HepG2 (cell line): ENCODE measurements at regions not wholly inside any gene's neighbourhood (a gene's known extent, or its start where the extent isn't known, plus 50 kb on each side); places are given as distances from the start of the nearest gene placed in this dataset.

Experiments
- ATAC-seq: fragments of 200-7000 bp; cut with Tn5 transposase; 3 replicates; pipeline ENCODE4 v1.9.1; 2020; ENCODE audit warnings: mild to moderate bottlenecking, moderate library complexity
- BruUV-seq: library from RNA; stranded (reverse); fragments of 400-500 nt; replicated peaks from 2 replicates; lab custom pipeline; 2021; lab: Mats Ljungman, UMichigan
- CTCF ChIA-PET: fragments of 300-600 bp; formaldehyde crosslinking; extraction: SDS; loops from one replicate; lab custom pipeline; 2021; ENCODE audit warnings: low total read pairs, inconsistent platforms, low intra/inter-chr PET ratio; lab: Yijun Ruan, JAX
- POLR2A ChIA-PET: fragments of 350-600 bp; sonication (Branson Sonifier 250); formaldehyde crosslinking; loops from one replicate; lab custom pipeline; 2020; ENCODE audit warnings: antibody characterized with exemption, inconsistent platforms; lab: Yijun Ruan, JAX
- DNase-seq: peaks from one replicate; pipeline ENCODE4 v3.0.0-alpha.2; 2015; ENCODE audit warnings: low spot score
- FAIRE-seq: peaks from 3 replicates; lab custom pipeline; 2011; peaks lifted over from hg19 to GRCh38; lab: Jason Lieb, UNC
- H2AFZ ChIP-seq: one replicate; pipeline ENCODE4 v1.6.1; 2011; ENCODE audit warnings: low read length, inconsistent platforms
- H3K27ac ChIP-seq: fragments of 300-600 bp; 3 replicates; pipeline ENCODE4 v1.8.0; 2011; ENCODE audit warnings: mixed run types, mild to moderate bottlenecking, mixed read lengths, low read length, inconsistent platforms; ENCODE audit not compliant: insufficient read depth; ENCODE audit errors: extremely low read length
- H3K27me3 ChIP-seq, 2 experiments: fragments of 200-600 bp in 1 of 2; 2 replicates in 1 of 2; 3 replicates in 1 of 2; pipeline versions ENCODE4 v1.6.0 to v1.8.0; 2011; ENCODE audit warnings: low read length in 2 of 2, mild to moderate bottlenecking in 2 of 2, moderate library complexity in 2 of 2, inconsistent platforms in 1 of 2; ENCODE audit not compliant: insufficient read depth in 2 of 2, control insufficient read depth in 1 of 2
- H3K36me3 ChIP-seq, 2 experiments: fragments of 200-600 bp in 1 of 2; replicated peaks in 1 of 2; 2 replicates in 1 of 2; 3 replicates in 1 of 2; pipeline versions ENCODE4 v1.5.1 to v1.8.0; 2011; ENCODE audit warnings: low read length in 2 of 2, inconsistent platforms in 1 of 2; ENCODE audit not compliant: insufficient read depth in 2 of 2, control insufficient read depth in 1 of 2
- H3K4me1 ChIP-seq: 2 replicates; pipeline ENCODE4 v1.5.1; 2012; ENCODE audit warnings: low read length, inconsistent platforms; ENCODE audit not compliant: insufficient read depth
- H3K4me2 ChIP-seq: 2 replicates; pipeline ENCODE4 v1.6.0; 2011; ENCODE audit warnings: low read depth, low read length, inconsistent platforms
- H3K4me3 ChIP-seq, 3 experiments: fragments of 200-600 bp in 1 of 3; sonication (generic), shearing (Covaris generic) in 1 of 3; replicated peaks in 1 of 3; 2 replicates each; pipeline ENCODE4 v1.5.1; 2011 to 2016; ENCODE audit warnings: low read length in 3 of 3, inconsistent platforms in 2 of 3, low read depth in 2 of 3, mild to moderate bottlenecking in 2 of 3, control low read depth in 1 of 3, mixed read lengths in 1 of 3; ENCODE audit not compliant: insufficient read depth in 1 of 3
- H3K79me2 ChIP-seq: one replicate; pipeline ENCODE4 v1.6.1; 2011; ENCODE audit warnings: low read length, inconsistent platforms; ENCODE audit not compliant: insufficient read depth
- H3K9ac ChIP-seq: 2 replicates; pipeline ENCODE4 v1.6.0; 2011; ENCODE audit warnings: mild to moderate bottlenecking, low read depth, low read length, inconsistent platforms; ENCODE audit not compliant: insufficient read depth
- H3K9me3 ChIP-seq: 2 replicates; pipeline ENCODE4 v1.5.1; 2012; ENCODE audit warnings: mild to moderate bottlenecking, low read length
- H4K20me1 ChIP-seq: 2 replicates; pipeline ENCODE4 v1.6.0; 2011; ENCODE audit warnings: inconsistent platforms, mild to moderate bottlenecking, low read length, moderate library complexity; ENCODE audit not compliant: insufficient read depth
- ATF7 ChIP-seq, 2 experiments: fragments of 450-650 bp in 1 of 2; sonication (generic) in 1 of 2; formaldehyde crosslinking in 1 of 2; IDR thresholded peaks; 2 replicates each; pipeline versions ENCODE4 v1.4.0 to v1.6.1; 2016 to 2020; ENCODE audit warnings: antibody characterized with exemption in 1 of 2, mild to moderate bottlenecking in 1 of 2, missing genetic modification reagents in 1 of 2
- MTF1 ChIP-seq: sonication (generic); formaldehyde crosslinking; IDR thresholded peaks from 2 replicates; pipeline ENCODE4 v1.5.0; 2020; ENCODE audit warnings: missing genetic modification reagents
- NBN ChIP-seq: fragments of 450-650 bp; conservative IDR thresholded peaks from 2 replicates; pipeline ENCODE4 v1.6.1; 2017
- ZNF839 ChIP-seq: sonication (generic); formaldehyde crosslinking; IDR thresholded peaks from 2 replicates; pipeline ENCODE4 v1.4.0; 2020; ENCODE audit warnings: missing genetic modification reagents, mild to moderate bottlenecking, borderline replicate concordance
- WGBS: methylation state at CpG from one replicate; pipeline ENCODE4 v1.1.6; 2017; ENCODE audit warnings: low lambda C conversion rate; 5-methylcytosine and 5-hydroxymethylcytosine counted together
- in situ Hi-C: cut with HindIII; loops from 2 replicates; pipeline ENCODE4 v1.10.0; 2017; ENCODE audit warnings: low pct_unique_long_range_greater_than_20kb; ENCODE audit not compliant: extremely low pct_ligation_motif_present
- intact Hi-C: fragments of 100-400 bp; cut with micrococcal nuclease; formaldehyde crosslinking; loops from one replicate; pipeline ENCODE4 v1.10.0; 2022; ENCODE audit not compliant: unreplicated experiment

DNA sequence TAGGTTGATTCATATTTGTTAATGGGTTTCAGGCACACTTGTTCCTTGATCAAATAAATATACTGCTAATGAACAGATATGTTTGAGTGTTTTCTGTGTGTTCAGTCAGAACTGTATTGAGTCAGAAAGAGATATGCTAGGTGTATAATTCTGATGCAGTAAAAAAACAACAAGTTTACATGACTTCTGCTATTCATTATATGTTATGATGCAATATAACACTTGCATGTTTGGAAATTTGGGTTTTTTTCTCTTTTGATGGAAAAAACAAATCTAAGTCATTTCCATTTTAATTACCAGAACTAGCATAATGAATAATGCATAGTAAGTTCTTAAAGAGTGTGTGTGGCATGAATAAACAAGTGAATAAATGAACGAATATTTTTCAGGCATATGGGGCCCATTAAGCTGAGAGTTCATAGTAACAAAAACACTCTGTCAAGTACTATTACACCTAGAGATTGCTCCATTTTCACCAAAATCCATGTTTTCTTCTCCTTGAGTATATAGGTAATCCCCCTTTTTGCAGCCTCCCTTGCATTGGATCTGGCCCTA is 208.3 kb upstream of the NT5E start:
- H3K9me3 ChIP-seq: no peaks in the 10 kb centered on the region
- H4K20me1 ChIP-seq: no peaks in the 10 kb centered on the region
- no peak for FAIRE-seq
- WGBS: 0% methylated on average over 1 of the region's 1 CpG
- no peak for TF ChIP-seq MTF1 (CRISPR knock-in tag)
- peak; percentile 21; the same call in 1 of the 2 replicates for TF ChIP-seq ATF7 (IDR thresholded peaks at IDR 0.05)
- TF ChIP-seq ATF7 (CRISPR knock-in tag; IDR thresholded peaks at IDR 0.05): no peak
- no peak overlapping the region for H3K27ac ChIP-seq
- no peaks in the 10 kb centered on the region for H3K4me1 ChIP-seq
- no peak overlapping the region for H3K4me2 ChIP-seq
- CTCF ChIA-PET: no interaction called here
- H3K27me3 ChIP-seq: no peaks in the 10 kb centered on the region; a peak in 1 of 5 replicates
- H3K36me3 ChIP-seq: no peaks in the 10 kb centered on the region
- POLR2A ChIA-PET: no interaction called here
- no peak overlapping the region for H3K4me3 ChIP-seq
- no peak overlapping the region for H3K9ac ChIP-seq
- no peaks in the 10 kb centered on the region for H3K79me2 ChIP-seq
- DNase-seq: no peak
- no peak overlapping the region for H2AFZ ChIP-seq
- intact Hi-C loops (no loop called here), in situ Hi-C loops (no loop called here)
- no peak for ATAC-seq
- no TSS peak for BruUV-seq

- no peak overlapping the region for H2AFZ ChIP-seq
- POLR2A ChIA-PET: no interaction called here
- no peak for DNase-seq
- no peak for ATAC-seq
- FAIRE-seq: no peak
- H3K79me2 ChIP-seq: no peaks in the 10 kb centered on the region
- H4K20me1 ChIP-seq: no peaks in the 10 kb centered on the region
- no TSS peak for BruUV-seq
- no peaks in the 10 kb centered on the region for H3K4me1 ChIP-seq
- no peak overlapping the region for H3K4me3 ChIP-seq
- intact Hi-C loops (no loop called here), in situ Hi-C loops (no loop called here)
- TF ChIP-seq NBN (no peak), ZNF839 (CRISPR knock-in tag) (no peak)
- no peaks in the 10 kb centered on the region for H3K36me3 ChIP-seq
- H3K9me3 ChIP-seq: no peaks in the 10 kb centered on the region
- no peak overlapping the region for H3K4me2 ChIP-seq
- WGBS: 0% methylated on average over 1 of the region's 1 CpG
- H3K9ac ChIP-seq: no peak overlapping the region
- H3K27me3 ChIP-seq: no peaks in the 10 kb centered on the region; a peak in 1 of 5 replicates
- H3K27ac ChIP-seq: no peak overlapping the region
- CTCF ChIA-PET: no interaction called here
These were observed 209.0 kb upstream of the NT5E start for GRCh38 chr6:85240787-85241385.
